HG03159 (cell line): ENCODE measurements at regions not wholly inside any gene's neighbourhood (a gene's known extent, or its start where the extent isn't known, plus 50 kb on each side); places are given as distances from the start of the nearest gene placed in this dataset.

Experiments used
- ATAC-seq: cut with Tn5 transposase; IDR thresholded peaks from one replicate; pipeline ENCODE4 v1.9.1; 2021; ENCODE audit warnings: mild to moderate bottlenecking, moderate library complexity; ENCODE audit not compliant: unreplicated experiment

- no peak for ATAC-seq
These were observed 279.8 kb downstream of the TNS1 start for GRCh38 chr2:217722883-217723472.

- ATAC-seq = no peak
These were observed 285.1 kb downstream of the TNS1 start for GRCh38 chr2:217717646-217718045.

GRCh38 chr2:217715484-217715883 is 287.3 kb downstream of the TNS1 start:
- ATAC-seq = no peak

DNA sequence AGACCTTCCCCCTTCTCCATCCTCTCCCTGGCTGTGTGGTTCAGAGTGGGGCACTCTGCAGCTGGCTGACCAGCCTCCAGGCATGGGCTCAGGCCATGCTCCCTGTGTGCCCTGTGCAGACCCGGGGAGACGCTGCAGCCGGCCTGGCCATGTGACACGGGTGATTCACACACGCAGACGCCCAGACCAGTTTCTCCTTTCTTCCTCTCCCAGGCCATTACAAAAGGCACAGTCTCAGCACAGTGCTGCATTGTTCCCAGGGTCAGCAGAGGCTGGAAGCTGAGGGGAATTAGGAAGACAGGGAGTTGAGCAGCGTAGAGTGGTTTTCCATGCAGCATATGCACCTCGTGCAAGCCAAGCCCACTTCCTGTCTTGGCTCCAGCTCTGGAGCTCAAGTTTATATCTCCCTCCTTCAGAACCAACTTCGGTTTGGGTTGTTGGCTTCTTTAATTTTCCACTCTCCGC is 288.5 kb downstream of the TNS1 start:
- no peak for ATAC-seq

- peak; percentile 72 for ATAC-seq
These were observed 289.2 kb downstream of the TNS1 start for GRCh38 chr2:217713395-217714286.

DNA sequence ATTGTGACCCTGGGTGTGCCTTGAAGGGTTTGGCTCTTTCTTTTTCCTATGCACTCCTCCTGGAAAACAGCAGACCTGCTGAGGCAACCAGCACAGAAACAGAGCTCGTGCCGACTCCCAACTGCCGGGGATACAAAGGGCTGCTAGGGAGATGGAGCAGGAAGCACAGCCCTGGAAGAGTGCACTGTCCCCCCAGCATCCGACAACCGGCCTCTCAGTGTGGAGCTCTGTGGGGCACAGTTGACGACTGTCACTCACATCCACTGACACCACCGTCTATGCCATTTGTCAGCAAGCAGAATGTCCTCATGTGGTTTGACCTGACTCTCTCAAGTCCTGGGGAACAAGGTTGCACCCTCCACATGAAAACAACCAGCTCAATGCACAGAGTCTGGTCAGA is 290.4 kb downstream of the TNS1 start:
- ATAC-seq = no peak

DNA sequence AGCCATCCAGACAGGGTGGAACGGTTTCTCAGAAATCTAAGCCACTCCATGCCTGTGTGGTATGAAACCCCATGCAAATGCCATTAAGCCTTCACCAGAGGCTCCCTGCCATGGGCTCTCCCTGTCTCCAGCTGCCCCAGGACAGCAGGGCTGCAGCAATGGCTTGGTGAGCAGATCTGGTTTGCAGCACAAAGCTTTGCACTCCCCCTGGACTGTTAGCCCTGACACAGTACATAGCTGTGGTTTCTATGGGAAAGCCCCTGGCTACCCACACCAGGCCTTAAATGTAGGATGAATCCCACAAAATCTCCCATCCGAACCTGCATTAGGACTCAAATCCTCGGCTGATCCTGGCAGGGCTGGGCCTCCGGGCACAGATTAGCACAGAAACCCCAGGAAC is 291.6 kb downstream of the TNS1 start:
- no peak for ATAC-seq

- ATAC-seq = no peak
These were observed 292.5 kb downstream of the TNS1 start for GRCh38 chr2:217710211-217710765.

DNA sequence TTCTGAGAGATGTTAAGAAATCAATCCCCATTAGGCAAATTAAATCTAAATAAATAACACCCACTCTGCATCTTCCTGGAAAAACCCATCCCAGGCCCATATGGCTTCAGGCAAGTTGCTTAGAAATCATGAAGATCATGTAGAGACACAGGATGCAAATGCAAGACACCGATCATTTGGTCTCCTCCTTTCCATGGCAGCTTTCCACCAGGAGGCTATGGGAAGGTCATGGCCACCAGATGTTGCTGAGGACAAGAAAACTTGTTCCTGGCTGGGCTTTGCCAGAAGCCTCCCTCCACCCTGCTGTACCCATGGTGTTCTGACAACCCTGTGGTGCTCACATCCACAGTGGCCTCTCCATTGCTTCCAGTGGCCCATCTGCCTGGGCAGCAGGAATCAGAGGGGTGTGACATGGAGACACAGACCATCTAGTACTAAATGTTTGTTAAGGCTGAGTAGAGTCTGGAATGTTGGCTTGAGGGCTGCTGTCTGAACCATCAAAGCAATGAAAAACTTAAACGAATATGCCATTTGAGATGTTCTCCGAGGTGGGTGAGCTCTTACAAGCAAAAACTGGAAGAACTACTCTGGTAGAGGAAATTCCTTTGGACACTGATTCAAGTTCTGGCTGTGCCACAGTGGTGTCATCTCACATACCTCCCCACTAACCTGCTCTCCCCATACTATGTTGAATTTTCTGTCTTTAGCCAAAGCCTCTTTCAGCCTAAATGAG is 293.2 kb downstream of the TNS1 start:
- ATAC-seq = no peak

- ATAC-seq = no peak
These were observed 295.6 kb downstream of the TNS1 start for GRCh38 chr2:217707131-217707611.

GRCh38 chr2:217706513-217706912 is 296.3 kb downstream of the TNS1 start:
- ATAC-seq = no peak

DNA sequence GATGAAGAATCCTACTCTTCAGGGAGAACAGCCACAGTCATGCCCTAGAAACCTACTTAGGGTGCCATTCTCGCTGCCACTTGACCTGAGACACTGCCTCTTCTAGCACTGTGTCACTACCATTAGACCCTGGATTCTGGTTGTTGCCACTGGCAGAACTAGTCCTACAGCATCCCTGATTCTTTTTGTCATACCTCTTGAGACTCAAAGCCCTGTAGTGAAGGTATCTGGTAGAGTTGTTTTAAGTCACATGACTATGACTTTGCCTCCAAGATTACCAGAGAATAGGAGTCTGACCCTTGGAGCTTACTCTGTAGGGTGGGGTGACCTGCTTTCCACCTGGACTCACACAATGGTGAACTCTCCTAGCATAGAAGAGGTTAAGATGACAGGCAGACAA is 296.7 kb downstream of the TNS1 start:
- no peak for ATAC-seq

GRCh38 chr2:217705461-217705860 is 297.3 kb downstream of the TNS1 start:
- no peak for ATAC-seq

- no peak for ATAC-seq
These were observed 298.8 kb downstream of the TNS1 start for GRCh38 chr2:217703999-217704398.

DNA sequence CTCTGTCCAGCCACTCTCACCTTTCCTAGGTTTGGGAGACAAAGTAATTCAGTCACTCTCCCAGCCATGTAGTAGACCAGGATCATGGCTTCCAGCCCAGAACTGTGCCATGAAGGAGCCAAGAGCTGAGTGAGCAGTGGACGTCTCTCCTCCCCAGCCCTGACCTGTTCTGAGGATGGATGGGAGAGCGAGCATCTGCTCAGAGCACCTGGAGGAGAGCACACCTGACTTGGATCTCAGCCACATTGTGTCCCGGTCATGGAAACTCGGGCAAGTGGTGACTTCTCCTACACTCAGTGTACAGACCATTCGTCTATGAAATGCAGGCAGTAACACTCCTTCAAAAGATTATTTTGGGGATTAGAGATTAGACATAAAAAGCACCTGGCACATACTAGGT is 299.7 kb downstream of the TNS1 start:
- ATAC-seq = no peak

DNA sequence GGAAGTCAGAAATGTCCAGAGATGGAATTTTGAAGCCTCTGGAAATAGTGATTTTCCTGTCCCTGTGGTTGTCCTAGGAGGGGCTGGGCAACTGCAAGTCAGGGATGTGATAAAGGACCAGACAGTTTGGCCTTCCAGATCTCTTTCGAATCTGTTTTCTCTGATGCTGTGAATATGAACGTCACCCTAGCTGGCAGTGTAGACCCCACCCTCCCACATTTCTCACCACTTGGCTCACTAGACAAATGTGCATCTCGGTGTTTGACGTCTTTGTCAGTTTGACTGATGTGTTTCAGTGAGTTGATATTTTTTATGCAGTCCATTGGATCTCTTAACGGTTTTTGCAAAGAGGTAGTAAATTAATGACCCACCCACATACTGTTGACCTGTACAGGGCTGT is 301.2 kb downstream of the TNS1 start:
- ATAC-seq = no peak

- ATAC-seq = no peak
These were observed 304.1 kb downstream of the TNS1 start for GRCh38 chr2:217698691-217699090.

- no peak for ATAC-seq
These were observed 307.7 kb downstream of the TNS1 start for GRCh38 chr2:217695033-217695520.

GRCh38 chr2:217694291-217694690 is 308.5 kb downstream of the TNS1 start:
- ATAC-seq = no peak

DNA sequence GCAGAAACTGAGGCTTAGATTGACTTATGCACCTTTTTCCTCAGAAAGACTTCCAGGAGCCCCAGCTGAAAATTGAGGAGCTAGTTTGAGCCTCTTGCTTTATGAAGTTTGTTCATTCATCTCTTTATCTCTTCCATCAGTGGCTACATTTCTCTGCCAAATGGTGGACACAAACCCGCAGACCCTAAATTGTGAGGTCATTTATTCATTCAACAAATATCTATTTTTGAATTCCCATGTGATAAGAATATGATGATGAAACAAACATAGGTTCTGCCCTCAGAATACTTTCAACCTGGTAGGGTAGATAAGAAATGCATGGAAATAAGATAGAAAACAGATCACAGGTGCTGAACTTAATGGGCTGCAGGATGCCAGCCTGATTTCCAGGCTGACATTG is 309.4 kb downstream of the TNS1 start:
- no peak for ATAC-seq
